Prostate gland (tissue), 2 donors: ENCODE measurements at regions not wholly inside any gene's neighbourhood (a gene's known extent, or its start where the extent isn't known, plus 50 kb on each side); places are given as distances from the start of the nearest gene placed in this dataset.

Experiments used
- DNase-seq: peaks from one replicate; pipeline ENCODE4 v3.0.0-alpha.2; 2019; ENCODE audit warnings: low spot score
- H3K27ac ChIP-seq, 2 donors: fragments of 200-600 bp; sonication (generic); 2 replicates each; pipeline ENCODE4 v1.5.1; 2017 to 2019
- H3K27me3 ChIP-seq: fragments of 200-600 bp; sonication (generic); replicated peaks from 2 replicates; pipeline ENCODE4 v1.5.1; 2019; ENCODE audit not compliant: insufficient read depth
- H3K36me3 ChIP-seq, 2 donors: fragments of 200-600 bp; sonication (generic); 1 replicate in 1 of 2; 2 replicates in 1 of 2; pipeline versions ENCODE4 v1.5.1 to v1.8.1; 2017 to 2019
- H3K4me1 ChIP-seq: fragments of 200-600 bp; sonication (generic); replicated peaks from 2 replicates; pipeline ENCODE4 v1.5.1; 2019
- H3K4me3 ChIP-seq, 2 donors: fragments of 200-600 bp; sonication (generic); 2 replicates each; pipeline ENCODE4 v1.5.1; 2017 to 2019
- H3K9me3 ChIP-seq: fragments of 200-600 bp; sonication (generic); 2 replicates; pipeline ENCODE4 v1.5.1; 2017
- POLR2A ChIP-seq: fragments of 450-650 bp; IDR thresholded peaks from one replicate; pipeline ENCODE4 v1.6.1; 2016; ENCODE audit warnings: antibody characterized with exemption, mild to moderate bottlenecking
- POLR2AphosphoS5 ChIP-seq: sonication (generic); formaldehyde crosslinking; IDR thresholded peaks from one replicate; pipeline ENCODE4 v1.6.1; 2017; ENCODE audit warnings: antibody characterized with exemption
- WGBS: methylation state at CpG from one replicate; pipeline ENCODE4 v1.1.5; 2018; 5-methylcytosine and 5-hydroxymethylcytosine counted together
- intact Hi-C: fragments of 100-400 bp; cut with DNase I; formaldehyde crosslinking; loops from one replicate; pipeline ENCODE4 v1.14.2; 2022
- TF ChIP-seq, protein P1 (sequence below), 4 experiments: fragments of 200-600 bp in 2 of 4; fragments of 450-650 bp in 2 of 4; sonication (generic) in 2 of 4; IDR thresholded peaks; 1 replicate in 3 of 4; 2 replicates in 1 of 4; pipeline ENCODE4 v1.5.1; 2016 to 2019; ENCODE audit warnings: antibody characterized with exemption in 4 of 4, mild to moderate bottlenecking in 2 of 4, moderate library complexity in 2 of 4

DNA sequence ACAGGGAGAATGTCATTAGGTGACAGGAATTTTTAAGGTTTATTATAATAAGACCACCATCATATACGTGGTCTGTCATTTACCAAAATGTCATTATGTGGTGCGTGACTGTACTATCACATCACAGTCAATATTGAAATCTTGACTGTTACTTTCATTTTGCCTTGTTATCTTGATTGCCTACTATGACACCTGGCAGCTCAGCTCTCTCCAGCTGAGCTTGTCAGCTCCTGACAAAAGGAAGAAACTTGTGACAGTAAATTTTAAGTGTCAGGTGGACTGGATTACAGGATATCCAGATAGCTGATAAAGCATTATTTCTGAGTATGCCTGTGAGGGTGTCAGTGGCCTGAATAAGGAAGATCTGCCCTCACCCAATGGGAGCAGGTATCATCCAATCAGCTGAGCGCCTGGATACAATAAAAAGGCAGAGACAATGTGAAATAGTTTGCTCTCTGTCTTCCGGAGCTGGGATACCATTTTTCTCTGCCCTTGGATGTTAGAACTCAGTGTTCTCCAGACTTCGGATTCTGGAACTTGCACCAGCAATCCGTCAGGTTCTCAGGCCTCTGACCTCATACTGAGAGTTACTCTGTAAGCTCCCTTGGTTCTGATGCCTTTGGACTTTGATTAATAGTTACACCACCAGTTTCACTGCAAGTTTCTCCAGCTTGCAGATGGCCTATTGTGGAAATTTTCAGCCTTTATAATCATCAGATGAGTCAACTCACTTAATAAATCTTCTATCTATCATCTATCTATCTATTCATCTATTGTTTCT, 1454.7 kb upstream of the IGFBP7 start:
- DNase-seq: no peak
- H3K27ac ChIP-seq: no peak overlapping the region
- no peak overlapping the region for H3K4me3 ChIP-seq
- TF ChIP-seq, protein P1, sequence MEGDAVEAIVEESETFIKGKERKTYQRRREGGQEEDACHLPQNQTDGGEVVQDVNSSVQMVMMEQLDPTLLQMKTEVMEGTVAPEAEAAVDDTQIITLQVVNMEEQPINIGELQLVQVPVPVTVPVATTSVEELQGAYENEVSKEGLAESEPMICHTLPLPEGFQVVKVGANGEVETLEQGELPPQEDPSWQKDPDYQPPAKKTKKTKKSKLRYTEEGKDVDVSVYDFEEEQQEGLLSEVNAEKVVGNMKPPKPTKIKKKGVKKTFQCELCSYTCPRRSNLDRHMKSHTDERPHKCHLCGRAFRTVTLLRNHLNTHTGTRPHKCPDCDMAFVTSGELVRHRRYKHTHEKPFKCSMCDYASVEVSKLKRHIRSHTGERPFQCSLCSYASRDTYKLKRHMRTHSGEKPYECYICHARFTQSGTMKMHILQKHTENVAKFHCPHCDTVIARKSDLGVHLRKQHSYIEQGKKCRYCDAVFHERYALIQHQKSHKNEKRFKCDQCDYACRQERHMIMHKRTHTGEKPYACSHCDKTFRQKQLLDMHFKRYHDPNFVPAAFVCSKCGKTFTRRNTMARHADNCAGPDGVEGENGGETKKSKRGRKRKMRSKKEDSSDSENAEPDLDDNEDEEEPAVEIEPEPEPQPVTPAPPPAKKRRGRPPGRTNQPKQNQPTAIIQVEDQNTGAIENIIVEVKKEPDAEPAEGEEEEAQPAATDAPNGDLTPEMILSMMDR (IDR thresholded peaks at IDR 0.05): no peak
- TF ChIP-seq POLR2AphosphoS5 (no peak), POLR2A (no peak)
- no peaks in the 10 kb centered on the region for H3K9me3 ChIP-seq
- no peaks in the 10 kb centered on the region for H3K36me3 ChIP-seq
- intact Hi-C loops: no loop called here
- H3K27me3 ChIP-seq: no peaks in the 10 kb centered on the region
- no peaks in the 10 kb centered on the region for H3K4me1 ChIP-seq
- 69% methylated on average over 6 of the region's 6 CpGs for WGBS

DNA sequence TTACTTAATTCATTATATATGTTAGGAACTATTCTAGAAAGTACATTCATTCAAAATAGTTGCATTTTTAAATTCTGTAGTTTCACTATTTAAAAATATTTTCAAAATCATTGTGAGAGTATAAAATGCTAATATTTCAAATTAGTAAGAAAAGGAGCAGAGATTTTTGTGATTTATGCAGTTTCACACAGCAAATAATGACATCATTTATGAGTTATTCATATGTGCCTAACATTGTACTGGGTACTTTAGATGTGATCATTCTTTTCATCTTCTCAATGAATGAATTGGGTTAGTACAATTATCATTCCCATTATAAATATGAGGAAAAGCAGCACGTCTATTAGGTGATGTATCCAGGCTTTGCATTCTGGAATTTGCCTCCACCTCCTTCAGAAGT, 1451.0 kb upstream of the IGFBP7 start:
- WGBS: 59% methylated on average over 1 of the region's 1 CpG
- Histone ChIP-seq H3K4me1 (no peaks in the 10 kb centered on the region), H3K4me3 (no peak overlapping the region), H3K27me3 (no peaks in the 10 kb centered on the region), H3K9me3 (no peaks in the 10 kb centered on the region), H3K36me3 (no peaks in the 10 kb centered on the region), H3K27ac (no peak overlapping the region)
- intact Hi-C loops: no loop called here
- DNase-seq: no peak
- no peak for TF ChIP-seq POLR2AphosphoS5
- TF ChIP-seq, protein P1 (IDR thresholded peaks at IDR 0.05): no peak
- TF ChIP-seq POLR2A: no peak

DNA sequence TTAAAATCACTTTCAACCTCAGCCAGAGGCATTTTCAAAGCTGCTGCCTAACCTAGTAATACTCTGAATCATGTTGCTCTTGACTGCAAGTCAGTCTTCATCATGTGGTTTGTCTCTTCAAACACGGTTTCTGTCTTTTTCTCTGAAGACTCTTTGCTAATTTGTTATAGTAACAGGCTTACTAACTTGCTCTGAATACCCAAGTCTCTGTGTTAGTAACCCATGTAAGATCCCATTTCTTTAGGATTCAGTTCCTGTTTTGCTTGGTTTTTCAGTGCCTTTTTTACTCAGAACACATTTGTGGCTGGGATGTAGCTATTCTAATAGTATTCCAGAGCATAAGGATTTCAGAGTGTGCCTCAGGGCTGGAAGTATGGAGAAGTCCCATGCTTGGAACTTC, 1450.6 kb upstream of the IGFBP7 start:
- Histone ChIP-seq H3K4me3 (no peak overlapping the region), H3K27me3 (no peaks in the 10 kb centered on the region), H3K9me3 (no peaks in the 10 kb centered on the region), H3K4me1 (no peaks in the 10 kb centered on the region), H3K27ac (no peak overlapping the region), H3K36me3 (no peaks in the 10 kb centered on the region)
- TF ChIP-seq POLR2A (no peak), POLR2AphosphoS5 (no peak)
- TF ChIP-seq, protein P1 (IDR thresholded peaks at IDR 0.05): no peak
- WGBS: 81% methylated on average over 1 of the region's 1 CpG
- intact Hi-C loops: no loop called here
- no peak for DNase-seq

DNA sequence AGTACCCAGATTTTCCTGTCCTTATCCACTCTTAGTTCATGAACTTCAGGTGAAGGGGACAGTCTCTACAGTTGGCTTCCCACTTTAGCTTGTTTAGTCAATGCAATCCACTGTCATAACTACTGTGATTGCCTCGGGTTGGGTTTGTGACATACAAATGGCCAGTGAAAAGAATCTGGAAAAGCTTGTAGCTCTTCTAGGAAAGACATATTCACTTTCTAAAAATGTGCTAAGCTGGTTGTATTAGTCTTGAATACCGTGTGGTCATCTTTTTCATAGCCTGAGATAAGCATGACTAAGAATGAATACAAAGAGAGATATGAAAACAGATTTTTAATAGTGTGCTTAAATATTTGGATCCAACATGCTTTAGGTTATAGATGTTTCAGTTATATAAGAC, 1443.5 kb upstream of the IGFBP7 start:
- TF ChIP-seq, protein P1 (IDR thresholded peaks at IDR 0.05): no peak
- TF ChIP-seq POLR2A: no peak
- H3K9me3 ChIP-seq: no peaks in the 10 kb centered on the region
- no peaks in the 10 kb centered on the region for H3K4me1 ChIP-seq
- no peak overlapping the region for H3K27ac ChIP-seq
- DNase-seq: no peak
- WGBS: 48% methylated on average over 2 of the region's 2 CpGs
- H3K36me3 ChIP-seq: no peaks in the 10 kb centered on the region
- intact Hi-C loops: no loop called here
- H3K27me3 ChIP-seq: no peaks in the 10 kb centered on the region
- H3K4me3 ChIP-seq: no peak overlapping the region

DNA sequence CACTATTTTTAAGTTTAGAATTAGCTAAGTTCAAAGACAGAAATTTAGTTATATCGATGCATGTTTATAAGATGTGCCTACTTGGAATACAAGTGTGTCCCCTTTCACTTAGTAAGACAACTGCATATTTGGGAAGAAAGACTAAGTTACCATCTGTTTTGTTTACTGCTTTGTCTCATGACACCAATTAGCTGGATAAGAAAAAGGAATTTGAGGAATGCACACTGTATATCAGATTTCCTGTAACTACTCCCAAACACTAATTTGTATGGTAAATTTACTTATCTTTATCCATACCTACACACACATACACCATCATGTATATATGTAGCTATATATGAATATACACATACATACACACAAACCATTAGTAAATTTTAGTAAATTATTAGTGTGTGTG, 1442.8 kb upstream of the IGFBP7 start:
- intact Hi-C loops: no loop called here
- no peak overlapping the region for H3K27ac ChIP-seq
- H3K27me3 ChIP-seq: no peaks in the 10 kb centered on the region
- TF ChIP-seq POLR2A (no peak), POLR2AphosphoS5 (no peak)
- TF ChIP-seq, protein P1 (IDR thresholded peaks at IDR 0.05): no peak
- H3K36me3 ChIP-seq: no peaks in the 10 kb centered on the region
- 66% methylated on average over 1 of the region's 1 CpG for WGBS
- no peak overlapping the region for H3K4me3 ChIP-seq
- no peaks in the 10 kb centered on the region for H3K4me1 ChIP-seq
- no peak for DNase-seq
- H3K9me3 ChIP-seq: no peaks in the 10 kb centered on the region
